ENCODE measurements at regions not wholly inside any gene's neighbourhood (a gene's known extent, or its start where the extent isn't known, plus 50 kb on each side); places are given as distances from the start of the nearest gene placed in this dataset.
A peak's percentile ranks its signal among the peaks of the same experiment; 100 is the strongest.
"Not testable (repeated sequence)": the region's sequence is repeated elsewhere in the genome, so short reads cannot be mapped to it uniquely, and the experiment has no call there.

- no peak for DNase-seq
Measured at GRCh38 chr3:198096015-198096414, 136.0 kb downstream of the LMLN start.

- DNase-seq = no peak
Measured at GRCh38 chr3:198097048-198097447, 137.0 kb downstream of the LMLN start.

- not testable (repeated sequence) for DNase-seq
Measured at GRCh38 chr3:198098661-198099081, 138.7 kb downstream of the LMLN start.

- DNase-seq = not testable (repeated sequence)
Measured at GRCh38 chr3:198103070-198103469, 143.1 kb downstream of the LMLN start.

GRCh38 chr3:198106265-198106664 lies 146.2 kb downstream of the LMLN start:
- DNase-seq = no peak

GRCh38 chr3:198107840-198108734 lies 148.1 kb downstream of the LMLN start:
- DNase-seq = peak; percentile 37

- DNase-seq = no peak
Measured at GRCh38 chr3:198109883-198110282, 149.9 kb downstream of the LMLN start.

- peak; percentile 45 for DNase-seq
Measured at GRCh38 chr3:198112031-198112430, 152.0 kb downstream of the LMLN start.

GRCh38 chr3:198113206-198114053 lies 153.4 kb downstream of the LMLN start:
- DNase-seq = no peak

GRCh38 chr3:198114516-198114915 lies 154.5 kb downstream of the LMLN start:
- not testable (repeated sequence) for DNase-seq

GRCh38 chr3:198122184-198122583 lies 162.2 kb downstream of the LMLN start:
- DNase-seq = not testable (repeated sequence)

- DNase-seq = not testable (repeated sequence)
Measured at GRCh38 chr3:198137038-198137835, 177.2 kb downstream of the LMLN start.

- not testable (repeated sequence) for DNase-seq
Measured at GRCh38 chr3:198138205-198138604, 178.2 kb downstream of the LMLN start.

- not testable (repeated sequence) for DNase-seq
Measured at GRCh38 chr3:198139037-198139436, 179.0 kb downstream of the LMLN start.

GRCh38 chr3:198139513-198140167 lies 179.6 kb downstream of the LMLN start:
- DNase-seq = peak; percentile 3

- not testable (repeated sequence) for DNase-seq
Measured at GRCh38 chr3:198143300-198144137, 183.5 kb downstream of the LMLN start.

GRCh38 chr3:198145231-198145784 lies 185.3 kb downstream of the LMLN start:
- peak; percentile 37 for DNase-seq

GRCh38 chr3:198146070-198146469 lies 186.1 kb downstream of the LMLN start:
- DNase-seq = peak; percentile 1

GRCh38 chr3:198146559-198147164 lies 186.6 kb downstream of the LMLN start:
- DNase-seq = not testable (repeated sequence)

GRCh38 chr3:198147213-198147612 lies 187.2 kb downstream of the LMLN start:
- DNase-seq = not testable (repeated sequence)
